ENCODE measurements at regions not wholly inside any gene's neighbourhood (a gene's known extent, or its start where the extent isn't known, plus 50 kb on each side); places are given as distances from the start of the nearest gene placed in this dataset.
"Not testable (repeated sequence)": the region's sequence is repeated elsewhere in the genome, so short reads cannot be mapped to it uniquely, and the experiment has no call there.

- ChIA-PET POLR2A (no interaction called here), CTCF (no interaction called here)
- Histone ChIP-seq H3K4me3 (ENCODE audit: low read depth, low read length) (no peak overlapping the region), H3K9me3 (no peaks in the 10 kb centered on the region), H3K27me3 (replicated peaks; ENCODE audit: control insufficient read depth, insufficient read depth, low read length) (no peaks in the 10 kb centered on the region), H3K4me1 (no peaks in the 10 kb centered on the region), H3K36me3 (ENCODE audit: control insufficient read depth, insufficient read depth, low read length) (no peaks in the 10 kb centered on the region)
- intact Hi-C loops (cut with micrococcal nuclease; ENCODE audit: unreplicated experiment) = no loop called here
- H3K27ac Mint-ChIP-seq (ENCODE audit: unreplicated experiment) = no peak overlapping the region
- no TSS peak for BruUV-seq (replicated peaks)
- H3K4me1 Mint-ChIP-seq (ENCODE audit: low read depth, unreplicated experiment) = no peaks in the 10 kb centered on the region
- H3K36me3 Mint-ChIP-seq (ENCODE audit: insufficient read depth, unreplicated experiment) = no peaks in the 10 kb centered on the region
- TF ChIP-seq CTCF (IDR thresholded peaks at IDR 0.05; ENCODE audit: insufficient read depth in 1 of 2, low read depth in 1 of 2, low read length in 1 of 2, severe bottlenecking in 1 of 2, unreplicated experiment in 1 of 2) = no peak
- H3K27me3 Mint-ChIP-seq (ENCODE audit: insufficient read depth, unreplicated experiment) = peaks cover 8% of the 10 kb centered on the region
- no peaks in the 10 kb centered on the region for H3K9me3 Mint-ChIP-seq (ENCODE audit: unreplicated experiment)
- H3K4me3 Mint-ChIP-seq (ENCODE audit: unreplicated experiment) = no peak overlapping the region
- no peak for DNase-seq
These were observed 114.4 kb upstream of the ZC3H12A start for GRCh38 chr1:37360011-37360410.

GRCh38 chr1:37362594-37363385 is 111.6 kb upstream of the ZC3H12A start:
- H3K4me3 Mint-ChIP-seq (ENCODE audit: unreplicated experiment) = no peak overlapping the region
- no peaks in the 10 kb centered on the region for H3K36me3 Mint-ChIP-seq (ENCODE audit: insufficient read depth, unreplicated experiment)
- no peak overlapping the region for H3K27ac Mint-ChIP-seq (ENCODE audit: unreplicated experiment)
- no peaks in the 10 kb centered on the region for H3K4me1 ChIP-seq
- H3K36me3 ChIP-seq (ENCODE audit: control insufficient read depth, insufficient read depth, low read length) = no peaks in the 10 kb centered on the region
- no peak overlapping the region for H3K4me3 ChIP-seq (ENCODE audit: low read depth, low read length)
- intact Hi-C loops (cut with micrococcal nuclease; ENCODE audit: unreplicated experiment) = no loop called here
- CTCF ChIA-PET = interaction anchor here (0.6 kb wide), 1 partner anchor 25 kb away, joined by 4 read pairs; no protein-coding TSS in a partner anchor
- no peaks in the 10 kb centered on the region for H3K9me3 Mint-ChIP-seq (ENCODE audit: unreplicated experiment)
- H3K4me1 Mint-ChIP-seq (ENCODE audit: low read depth, unreplicated experiment) = no peaks in the 10 kb centered on the region
- no peak for TF ChIP-seq CTCF (IDR thresholded peaks at IDR 0.05; ENCODE audit: insufficient read depth in 1 of 2, low read depth in 1 of 2, low read length in 1 of 2, severe bottlenecking in 1 of 2, unreplicated experiment in 1 of 2)
- H3K27me3 Mint-ChIP-seq (ENCODE audit: insufficient read depth, unreplicated experiment) = peaks cover 11% of the 10 kb centered on the region
- no peaks in the 10 kb centered on the region for H3K9me3 ChIP-seq
- POLR2A ChIA-PET = interaction anchor here (0.6 kb wide), 1 partner anchor 89 kb away, joined by 6 read pairs; no protein-coding TSS in a partner anchor
- no peaks in the 10 kb centered on the region for H3K27me3 ChIP-seq (replicated peaks; ENCODE audit: control insufficient read depth, insufficient read depth, low read length)
- DNase-seq = no peak
- BruUV-seq (replicated peaks) = no TSS peak

- H3K4me1 Mint-ChIP-seq (ENCODE audit: low read depth, unreplicated experiment) = no peaks in the 10 kb centered on the region
- TF ChIP-seq CTCF (IDR thresholded peaks at IDR 0.05; ENCODE audit: insufficient read depth in 1 of 2, low read depth in 1 of 2, low read length in 1 of 2, severe bottlenecking in 1 of 2, unreplicated experiment in 1 of 2) = no peak
- no peaks in the 10 kb centered on the region for H3K9me3 Mint-ChIP-seq (ENCODE audit: unreplicated experiment)
- no peak overlapping the region for H3K27ac Mint-ChIP-seq (ENCODE audit: unreplicated experiment)
- BruUV-seq (replicated peaks) = no TSS peak
- intact Hi-C loops (cut with micrococcal nuclease; ENCODE audit: unreplicated experiment) = no loop called here
- H3K27me3 Mint-ChIP-seq (ENCODE audit: insufficient read depth, unreplicated experiment) = peaks cover 7% of the 10 kb centered on the region
- DNase-seq = no peak
- Histone ChIP-seq H3K27me3 (replicated peaks; ENCODE audit: control insufficient read depth, insufficient read depth, low read length) (no peaks in the 10 kb centered on the region), H3K4me3 (ENCODE audit: low read depth, low read length) (no peak overlapping the region), H3K36me3 (ENCODE audit: control insufficient read depth, insufficient read depth, low read length) (no peaks in the 10 kb centered on the region), H3K9me3 (no peaks in the 10 kb centered on the region), H3K4me1 (no peaks in the 10 kb centered on the region)
- POLR2A ChIA-PET = interaction anchor here (0.6 kb wide), 1 partner anchor 90 kb away, joined by 6 read pairs; no protein-coding TSS in a partner anchor
- H3K4me3 Mint-ChIP-seq (ENCODE audit: unreplicated experiment) = no peak overlapping the region
- CTCF ChIA-PET = interaction anchor here (0.6 kb wide), 1 partner anchor 326 kb away, joined by 3 read pairs; no protein-coding TSS in a partner anchor
- H3K36me3 Mint-ChIP-seq (ENCODE audit: insufficient read depth, unreplicated experiment) = no peaks in the 10 kb centered on the region
These were observed 110.8 kb upstream of the ZC3H12A start for GRCh38 chr1:37363535-37363934.

GRCh38 chr1:37368665-37369315 is 105.6 kb upstream of the ZC3H12A start:
- DNase-seq; H3K27ac Mint-ChIP-seq (ENCODE audit: unreplicated experiment); H3K27me3 Mint-ChIP-seq (ENCODE audit: insufficient read depth, unreplicated experiment); POLR2A ChIA-PET; H3K36me3 ChIP-seq (ENCODE audit: control insufficient read depth, insufficient read depth, low read length); H3K4me1 ChIP-seq; BruUV-seq (replicated peaks); H3K27me3 ChIP-seq (replicated peaks; ENCODE audit: control insufficient read depth, insufficient read depth, low read length); H3K9me3 Mint-ChIP-seq (ENCODE audit: unreplicated experiment); H3K4me1 Mint-ChIP-seq (ENCODE audit: low read depth, unreplicated experiment); H3K4me3 ChIP-seq (ENCODE audit: low read depth, low read length); H3K9me3 ChIP-seq; CTCF ChIA-PET; H3K4me3 Mint-ChIP-seq (ENCODE audit: unreplicated experiment); H3K36me3 Mint-ChIP-seq (ENCODE audit: insufficient read depth, unreplicated experiment); intact Hi-C loops (cut with micrococcal nuclease; ENCODE audit: unreplicated experiment): not testable (repeated sequence)

Measured in Caco-2 (cell line).